ENCODE measurements at regions not wholly inside any gene's neighbourhood (a gene's known extent, or its start where the extent isn't known, plus 50 kb on each side); places are given as distances from the start of the nearest gene placed in this dataset.

DNA sequence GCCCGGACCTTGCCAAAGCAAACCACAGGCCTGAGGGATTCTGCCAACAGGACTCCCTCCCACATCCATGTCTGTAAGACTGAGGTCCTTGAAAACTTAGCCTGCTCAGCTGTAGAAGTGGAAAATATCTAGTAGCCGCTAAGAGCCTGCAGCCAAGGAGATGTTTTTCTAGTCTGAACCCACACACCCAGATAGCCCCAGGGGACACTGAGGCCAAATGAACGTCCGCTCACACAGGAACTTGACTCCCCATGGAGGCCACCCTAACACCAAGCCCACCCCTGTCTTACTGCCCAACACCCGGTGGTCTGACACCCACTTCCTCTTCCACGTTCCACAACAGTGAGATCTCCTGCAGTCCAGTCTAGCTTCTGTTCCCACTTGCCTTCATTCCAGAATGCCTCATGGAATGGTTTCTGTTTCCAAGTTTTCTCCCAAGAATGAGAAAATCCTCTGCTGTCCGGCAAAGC, 174.8 kb downstream of the PLPP3 start:
- DNase-seq (ENCODE audit: extremely low spot score, unreplicated experiment) = no peak
- H3K4me3 Mint-ChIP-seq = no peak overlapping the region
- TF ChIP-seq, protein P1, sequence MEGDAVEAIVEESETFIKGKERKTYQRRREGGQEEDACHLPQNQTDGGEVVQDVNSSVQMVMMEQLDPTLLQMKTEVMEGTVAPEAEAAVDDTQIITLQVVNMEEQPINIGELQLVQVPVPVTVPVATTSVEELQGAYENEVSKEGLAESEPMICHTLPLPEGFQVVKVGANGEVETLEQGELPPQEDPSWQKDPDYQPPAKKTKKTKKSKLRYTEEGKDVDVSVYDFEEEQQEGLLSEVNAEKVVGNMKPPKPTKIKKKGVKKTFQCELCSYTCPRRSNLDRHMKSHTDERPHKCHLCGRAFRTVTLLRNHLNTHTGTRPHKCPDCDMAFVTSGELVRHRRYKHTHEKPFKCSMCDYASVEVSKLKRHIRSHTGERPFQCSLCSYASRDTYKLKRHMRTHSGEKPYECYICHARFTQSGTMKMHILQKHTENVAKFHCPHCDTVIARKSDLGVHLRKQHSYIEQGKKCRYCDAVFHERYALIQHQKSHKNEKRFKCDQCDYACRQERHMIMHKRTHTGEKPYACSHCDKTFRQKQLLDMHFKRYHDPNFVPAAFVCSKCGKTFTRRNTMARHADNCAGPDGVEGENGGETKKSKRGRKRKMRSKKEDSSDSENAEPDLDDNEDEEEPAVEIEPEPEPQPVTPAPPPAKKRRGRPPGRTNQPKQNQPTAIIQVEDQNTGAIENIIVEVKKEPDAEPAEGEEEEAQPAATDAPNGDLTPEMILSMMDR (conservative IDR thresholded peaks at IDR 0.05) = no peak
- H3K9me3 Mint-ChIP-seq = no peaks in the 10 kb centered on the region
- H3K4me1 Mint-ChIP-seq (ENCODE audit: unreplicated experiment) = no peaks in the 10 kb centered on the region
- H3K36me3 Mint-ChIP-seq = no peaks in the 10 kb centered on the region
- no peak overlapping the region for H3K27ac Mint-ChIP-seq
- H3K27me3 Mint-ChIP-seq = peaks cover 3% of the 10 kb centered on the region

DNA sequence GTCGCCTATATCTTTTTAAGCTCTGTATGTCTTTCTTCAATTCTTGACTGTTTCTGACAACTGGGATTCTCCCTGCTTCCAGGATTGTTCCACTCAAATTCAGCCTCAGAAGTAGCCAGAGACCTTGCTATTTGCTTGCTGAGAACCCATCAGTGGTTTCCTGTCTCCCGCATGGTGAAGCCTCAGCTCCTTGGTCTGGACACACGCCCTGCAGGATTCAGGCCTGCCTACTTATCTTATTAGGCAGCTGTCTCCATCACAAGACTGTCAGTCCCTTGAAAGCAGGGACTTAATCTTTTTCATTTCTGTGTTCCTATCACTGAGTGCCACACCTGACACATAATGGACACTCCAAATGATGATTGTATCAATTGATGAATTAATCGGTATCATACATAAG, 175.3 kb downstream of the PLPP3 start:
- Mint-ChIP-seq H3K4me3 (no peak overlapping the region), H3K4me1 (ENCODE audit: unreplicated experiment) (peaks cover 4% of the 10 kb centered on the region), H3K27ac (no peak overlapping the region), H3K27me3 (peaks cover 3% of the 10 kb centered on the region), H3K9me3 (peaks cover 5% of the 10 kb centered on the region), H3K36me3 (no peaks in the 10 kb centered on the region)
- DNase-seq (ENCODE audit: extremely low spot score, unreplicated experiment) = no peak
- TF ChIP-seq, protein P1 (conservative IDR thresholded peaks at IDR 0.05) = no peak

DNA sequence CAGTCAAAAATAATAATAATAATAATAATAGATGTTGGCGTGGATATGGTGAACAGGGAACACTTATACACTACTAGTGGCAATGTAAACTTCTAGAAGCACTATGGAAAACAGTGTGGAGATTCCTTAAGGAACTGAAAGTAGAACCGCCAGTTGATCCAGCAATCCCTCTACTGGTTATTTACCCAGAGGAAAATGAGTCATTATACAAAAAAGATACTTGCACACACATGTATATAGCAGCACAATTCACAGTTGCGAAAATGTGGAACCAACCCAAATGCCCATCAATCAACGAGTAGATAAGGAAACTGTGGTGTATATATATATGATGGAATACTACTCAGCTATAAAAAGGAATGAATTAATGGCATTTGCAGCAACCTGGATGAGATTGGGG, 176.0 kb downstream of the PLPP3 start:
- no peak overlapping the region for H3K4me3 Mint-ChIP-seq
- TF ChIP-seq, protein P1 (conservative IDR thresholded peaks at IDR 0.05) = no peak
- no peak for DNase-seq (ENCODE audit: extremely low spot score, unreplicated experiment)
- no peak overlapping the region for H3K27ac Mint-ChIP-seq
- peaks cover 9% of the 10 kb centered on the region for H3K4me1 Mint-ChIP-seq (ENCODE audit: unreplicated experiment)
- peaks cover 5% of the 10 kb centered on the region for H3K9me3 Mint-ChIP-seq
- H3K27me3 Mint-ChIP-seq = peaks cover 3% of the 10 kb centered on the region
- no peaks in the 10 kb centered on the region for H3K36me3 Mint-ChIP-seq

DNA sequence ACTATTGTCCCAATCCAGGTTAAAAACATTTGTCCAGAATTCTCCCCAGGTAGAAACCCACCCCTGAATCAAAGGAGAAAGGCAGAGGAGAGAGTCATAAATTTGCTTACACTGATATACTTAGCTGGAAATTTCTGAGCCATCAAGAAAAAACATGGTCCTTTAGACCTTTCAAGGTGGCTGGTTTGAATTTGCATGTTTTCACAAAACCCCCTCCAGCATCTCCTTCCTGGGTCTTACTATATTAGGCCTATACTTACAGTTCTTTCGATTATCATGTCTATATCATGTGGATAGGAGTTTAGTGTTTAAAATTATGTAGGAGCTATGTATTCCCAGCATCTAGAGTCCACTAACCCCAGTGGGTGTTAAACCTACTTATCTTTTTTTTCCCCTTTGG, 178.2 kb downstream of the PLPP3 start:
- H3K36me3 Mint-ChIP-seq = no peaks in the 10 kb centered on the region

DNA sequence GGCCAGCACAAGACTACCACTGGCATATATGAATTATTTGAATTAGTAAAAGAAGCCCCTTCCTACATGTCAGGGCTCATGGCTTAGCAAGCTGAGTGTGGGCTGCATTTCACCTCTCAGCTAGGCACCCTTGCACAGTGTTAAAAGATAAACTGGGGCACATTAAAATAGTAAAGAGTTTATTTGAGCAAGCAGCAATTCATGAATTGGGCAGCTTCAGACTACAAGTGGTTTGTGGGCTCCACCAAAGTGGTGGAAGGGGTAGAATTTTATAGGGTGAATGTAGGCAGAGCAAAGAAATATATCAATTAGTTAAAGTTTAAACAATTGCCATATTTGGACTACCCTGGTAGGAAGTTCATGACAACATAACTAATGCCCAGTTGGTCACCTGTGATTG, 178.8 kb downstream of the PLPP3 start:
- H3K4me3 Mint-ChIP-seq = no peak overlapping the region
- TF ChIP-seq, protein P1 (conservative IDR thresholded peaks at IDR 0.05) = no peak
- DNase-seq (ENCODE audit: extremely low spot score, unreplicated experiment) = no peak
- no peak overlapping the region for H3K27ac Mint-ChIP-seq
- H3K36me3 Mint-ChIP-seq = no peaks in the 10 kb centered on the region
- H3K4me1 Mint-ChIP-seq (ENCODE audit: unreplicated experiment) = peaks cover 26% of the 10 kb centered on the region
- peaks cover 3% of the 10 kb centered on the region for H3K27me3 Mint-ChIP-seq
- peaks cover 5% of the 10 kb centered on the region for H3K9me3 Mint-ChIP-seq

More for the DNA sequence above, 178.2 kb downstream of the PLPP3 start:
- Mint-ChIP-seq H3K27ac (no peak overlapping the region), H3K4me3 (no peak overlapping the region), H3K27me3 (peaks cover 7% of the 10 kb centered on the region), H3K4me1 (ENCODE audit: unreplicated experiment) (peaks cover 24% of the 10 kb centered on the region), H3K9me3 (peaks cover 5% of the 10 kb centered on the region)
- TF ChIP-seq, protein P1 (conservative IDR thresholded peaks at IDR 0.05) = no peak
- DNase-seq (ENCODE audit: extremely low spot score, unreplicated experiment) = no peak

DNA sequence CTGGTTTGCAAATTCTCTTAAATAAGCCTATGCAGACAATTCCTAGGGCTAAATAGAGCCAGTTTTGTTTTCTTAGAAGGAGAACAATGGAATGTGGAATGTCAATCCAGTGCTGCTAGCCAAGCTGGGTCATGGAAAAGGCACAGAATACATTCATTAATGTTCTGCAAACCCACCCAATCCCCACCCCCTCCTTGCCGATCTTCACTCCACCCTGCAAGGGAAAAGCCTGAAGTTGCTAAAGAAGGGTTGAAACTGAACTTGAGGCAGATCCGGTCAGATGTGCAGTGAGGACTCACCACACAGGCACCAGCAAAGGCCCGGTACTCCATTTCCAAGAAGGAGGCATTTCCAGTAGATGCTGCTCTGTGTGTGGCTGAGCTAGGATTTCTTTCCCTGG, 179.6 kb downstream of the PLPP3 start:
- H3K9me3 Mint-ChIP-seq = peaks cover 5% of the 10 kb centered on the region
- H3K4me1 Mint-ChIP-seq (ENCODE audit: unreplicated experiment) = peaks cover 26% of the 10 kb centered on the region
- DNase-seq (ENCODE audit: extremely low spot score, unreplicated experiment) = no peak
- H3K4me3 Mint-ChIP-seq = no peak overlapping the region
- no peak overlapping the region for H3K27ac Mint-ChIP-seq
- TF ChIP-seq, protein P1 (conservative IDR thresholded peaks at IDR 0.05) = no peak
- H3K36me3 Mint-ChIP-seq = no peaks in the 10 kb centered on the region
- peaks cover 5% of the 10 kb centered on the region for H3K27me3 Mint-ChIP-seq
